ENCODE measurements at regions not wholly inside any gene's neighbourhood (a gene's known extent, or its start where the extent isn't known, plus 50 kb on each side); places are given as distances from the start of the nearest gene placed in this dataset.

- TF ChIP-seq EZH2 (IDR thresholded peaks at IDR 0.05; ENCODE audit: borderline replicate concordance) (no peak), CTCF (IDR thresholded peaks at IDR 0.05; ENCODE audit: poor library complexity) (no peak)
Measured at GRCh38 chr1:14373081-14373758, 225.3 kb upstream of the KAZN start.

Data from hepatocyte (in vitro differentiated cells).